ENCODE measurements at regions not wholly inside any gene's neighbourhood (a gene's known extent, or its start where the extent isn't known, plus 50 kb on each side); places are given as distances from the start of the nearest gene placed in this dataset.

DNA sequence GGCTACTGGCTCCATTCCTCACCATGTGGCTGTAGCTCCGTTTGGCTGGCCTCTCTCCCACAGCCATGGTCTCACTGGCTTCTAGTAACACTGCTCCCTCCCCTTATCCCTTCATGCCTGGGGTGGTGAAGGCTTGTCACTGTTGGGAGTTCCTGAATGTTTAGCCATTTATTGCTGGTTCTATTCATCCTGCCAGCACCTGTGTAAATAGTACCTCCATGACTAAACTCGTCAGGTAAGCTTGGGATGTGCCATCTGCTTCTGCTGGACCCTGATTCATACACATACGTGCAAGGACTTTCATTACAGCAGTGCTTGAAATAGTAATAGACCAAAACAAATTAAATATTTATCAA is 61.6 kb downstream of the CCDC71L start:
- no peak for TF ChIP-seq POLR2A (IDR thresholded peaks at IDR 0.05; ENCODE audit: borderline replicate concordance, extremely low read depth, insufficient read depth, insufficient read length)
- TF ChIP-seq, protein P1, sequence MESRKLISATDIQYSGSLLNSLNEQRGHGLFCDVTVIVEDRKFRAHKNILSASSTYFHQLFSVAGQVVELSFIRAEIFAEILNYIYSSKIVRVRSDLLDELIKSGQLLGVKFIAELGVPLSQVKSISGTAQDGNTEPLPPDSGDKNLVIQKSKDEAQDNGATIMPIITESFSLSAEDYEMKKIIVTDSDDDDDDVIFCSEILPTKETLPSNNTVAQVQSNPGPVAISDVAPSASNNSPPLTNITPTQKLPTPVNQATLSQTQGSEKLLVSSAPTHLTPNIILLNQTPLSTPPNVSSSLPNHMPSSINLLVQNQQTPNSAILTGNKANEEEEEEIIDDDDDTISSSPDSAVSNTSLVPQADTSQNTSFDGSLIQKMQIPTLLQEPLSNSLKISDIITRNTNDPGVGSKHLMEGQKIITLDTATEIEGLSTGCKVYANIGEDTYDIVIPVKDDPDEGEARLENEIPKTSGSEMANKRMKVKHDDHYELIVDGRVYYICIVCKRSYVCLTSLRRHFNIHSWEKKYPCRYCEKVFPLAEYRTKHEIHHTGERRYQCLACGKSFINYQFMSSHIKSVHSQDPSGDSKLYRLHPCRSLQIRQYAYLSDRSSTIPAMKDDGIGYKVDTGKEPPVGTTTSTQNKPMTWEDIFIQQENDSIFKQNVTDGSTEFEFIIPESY (IDR thresholded peaks at IDR 0.05; ENCODE audit: extremely low read depth, insufficient replicate concordance, low read length), result no peak
- TF ChIP-seq YY1 (IDR thresholded peaks at IDR 0.05; ENCODE audit: extremely low read depth, insufficient replicate concordance, low read depth, low read length), result no peak
- TF ChIP-seq CEBPB (IDR thresholded peaks at IDR 0.05; ENCODE audit: low read depth), result no peak
- TF ChIP-seq EZH2 (IDR thresholded peaks at IDR 0.05), result no peak
- TF ChIP-seq ELF1 (IDR thresholded peaks at IDR 0.05; ENCODE audit: borderline replicate concordance, low read depth), result no peak
- TF ChIP-seq, protein P2, sequence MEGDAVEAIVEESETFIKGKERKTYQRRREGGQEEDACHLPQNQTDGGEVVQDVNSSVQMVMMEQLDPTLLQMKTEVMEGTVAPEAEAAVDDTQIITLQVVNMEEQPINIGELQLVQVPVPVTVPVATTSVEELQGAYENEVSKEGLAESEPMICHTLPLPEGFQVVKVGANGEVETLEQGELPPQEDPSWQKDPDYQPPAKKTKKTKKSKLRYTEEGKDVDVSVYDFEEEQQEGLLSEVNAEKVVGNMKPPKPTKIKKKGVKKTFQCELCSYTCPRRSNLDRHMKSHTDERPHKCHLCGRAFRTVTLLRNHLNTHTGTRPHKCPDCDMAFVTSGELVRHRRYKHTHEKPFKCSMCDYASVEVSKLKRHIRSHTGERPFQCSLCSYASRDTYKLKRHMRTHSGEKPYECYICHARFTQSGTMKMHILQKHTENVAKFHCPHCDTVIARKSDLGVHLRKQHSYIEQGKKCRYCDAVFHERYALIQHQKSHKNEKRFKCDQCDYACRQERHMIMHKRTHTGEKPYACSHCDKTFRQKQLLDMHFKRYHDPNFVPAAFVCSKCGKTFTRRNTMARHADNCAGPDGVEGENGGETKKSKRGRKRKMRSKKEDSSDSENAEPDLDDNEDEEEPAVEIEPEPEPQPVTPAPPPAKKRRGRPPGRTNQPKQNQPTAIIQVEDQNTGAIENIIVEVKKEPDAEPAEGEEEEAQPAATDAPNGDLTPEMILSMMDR (IDR thresholded peaks at IDR 0.05 in 2 of 3, conservative IDR thresholded peaks at IDR 0.05 in 1 of 3; ENCODE audit: borderline replicate concordance in 1 of 3, insufficient read depth in 1 of 3, low read depth in 2 of 3, low read length in 2 of 3), result no peak
- TF ChIP-seq, protein P3, sequence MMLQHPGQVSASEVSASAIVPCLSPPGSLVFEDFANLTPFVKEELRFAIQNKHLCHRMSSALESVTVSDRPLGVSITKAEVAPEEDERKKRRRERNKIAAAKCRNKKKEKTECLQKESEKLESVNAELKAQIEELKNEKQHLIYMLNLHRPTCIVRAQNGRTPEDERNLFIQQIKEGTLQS (IDR thresholded peaks at IDR 0.05), result no peak
- peak overlapping the region; percentile 100 for H2AFZ ChIP-seq (ENCODE audit: low read depth, low read length, poor library complexity, severe bottlenecking)
- H4K20me1 ChIP-seq (ENCODE audit: insufficient read depth), result no peaks in the 10 kb centered on the region
- intact Hi-C loops (cut with micrococcal nuclease), result no loop called here
- no peaks in the 10 kb centered on the region for H3K79me2 ChIP-seq (ENCODE audit: insufficient read depth, low read length)
- POLR2A ChIA-PET, result no interaction called here
- H3K4me3 ChIP-seq (replicated peaks in 1 of 2; ENCODE audit: low read depth in 1 of 2, low read length in 2 of 2), result no peak overlapping the region
- no peak for DNase-seq (ENCODE audit: low read depth, low spot score)
- no peaks in the 10 kb centered on the region for H3K36me3 ChIP-seq (ENCODE audit: control insufficient read depth in 1 of 2, insufficient read depth in 2 of 2, low read length in 2 of 2)
- no peak for ATAC-seq
- H3K9me2 ChIP-seq (ENCODE audit: insufficient read depth), result no peaks in the 10 kb centered on the region
- peaks cover 0 to 10% of the 10 kb centered on the region in 2 experiments; a peak in 2 of 4 replicates for H3K4me1 ChIP-seq (ENCODE audit: control insufficient read depth in 1 of 2, insufficient read depth in 2 of 2, low read length in 2 of 2)
- CTCF ChIA-PET, result interaction anchor here (1.0 kb wide), 1 partner anchor 137 kb away, joined by 4 read pairs; no protein-coding TSS in a partner anchor
- no peak overlapping the region for H3K9ac ChIP-seq (ENCODE audit: low read length)
- BruUV-seq (replicated peaks), result no TSS peak
- RAD21 ChIA-PET (ENCODE audit: low non-redundant PET in 1 of 2, low total read pairs in 2 of 2, uncharacterized antibody in 2 of 2, unreplicated experiment in 2 of 2), result interaction anchor here in 1 of 2 experiments (0.5 kb wide), 1 partner anchor 21 kb away, joined by 8 read pairs; no protein-coding TSS in a partner anchor
- no peaks in the 10 kb centered on the region for H3K9me3 ChIP-seq (ENCODE audit: control insufficient read depth in 1 of 2, insufficient read depth in 1 of 2, low read depth in 1 of 2, low read length in 2 of 2)
- no peak overlapping the region for H3K27ac ChIP-seq (ENCODE audit: low read depth, low read length)
- H3K27me3 ChIP-seq (ENCODE audit: insufficient read depth, low read length), result no peaks in the 10 kb centered on the region
- H3K4me2 ChIP-seq (ENCODE audit: low read length), result no peak overlapping the region

Measured in HCT116 (cell line).